CD4-positive, alpha-beta T cell treated with Interferon gamma for 1 hour (primary cell): ENCODE measurements at regions not wholly inside any gene's neighbourhood (a gene's known extent, or its start where the extent isn't known, plus 50 kb on each side); places are given as distances from the start of the nearest gene placed in this dataset.
"Not testable (repeated sequence)": the region's sequence is repeated elsewhere in the genome, so short reads cannot be mapped to it uniquely, and the experiment has no call there.

Experiments
- DNase-seq: peaks from one replicate; pipeline ENCODE4 v3.0.0-alpha.2; 2020

DNA sequence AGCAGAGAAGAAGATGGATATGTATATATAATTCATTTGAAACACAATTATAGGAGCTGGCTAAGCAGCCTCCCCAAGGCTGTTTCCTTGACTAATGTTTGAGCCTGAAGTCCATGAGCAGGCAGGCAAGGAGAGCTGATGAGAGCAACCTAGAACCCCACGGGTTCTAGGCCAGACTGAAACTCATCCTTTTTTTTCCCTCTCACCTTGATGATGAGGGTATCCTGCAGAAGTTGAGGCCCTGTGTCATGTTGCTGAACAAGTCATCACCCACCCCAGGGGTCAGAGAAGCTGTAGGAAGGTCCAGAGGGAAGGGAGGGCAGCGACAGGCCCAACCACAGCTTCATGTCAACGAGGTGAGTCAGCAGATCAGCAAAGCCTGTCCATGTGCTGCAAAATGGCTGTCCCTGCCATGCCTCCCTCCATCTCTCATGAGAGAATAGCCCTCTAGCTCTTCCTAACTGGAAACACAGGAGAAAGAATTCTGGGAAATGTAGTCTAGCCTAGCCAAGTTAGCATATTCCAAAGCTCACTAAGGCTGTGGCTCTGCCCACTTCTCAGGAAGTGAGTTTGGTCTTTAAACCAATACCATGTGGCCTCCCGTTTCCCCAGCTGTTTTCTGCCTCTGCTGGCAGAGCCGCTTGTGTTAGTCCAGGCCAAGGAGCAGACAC lies 91.3 kb upstream of the DTNBP1 start:
- no peak for DNase-seq

DNA sequence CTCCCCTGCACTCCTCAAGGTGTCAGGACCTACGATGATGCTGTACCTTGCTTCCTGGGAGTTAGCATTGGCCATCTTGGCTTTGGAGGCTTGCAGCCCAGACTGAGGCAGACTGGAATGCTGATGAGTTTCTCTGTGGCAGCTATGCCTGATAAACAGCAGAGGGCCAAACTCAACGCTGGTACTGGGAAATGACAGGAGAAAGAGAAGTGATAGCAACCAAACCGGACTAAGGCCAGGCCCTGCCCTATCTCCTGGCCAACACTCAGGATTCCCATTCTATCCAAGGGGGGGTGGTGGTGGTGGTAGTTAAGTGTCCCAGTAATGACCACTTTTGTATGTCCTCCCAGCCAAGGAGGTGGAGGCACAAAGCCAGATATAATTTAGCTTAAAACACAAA lies 90.0 kb upstream of the DTNBP1 start:
- DNase-seq, result no peak

DNA sequence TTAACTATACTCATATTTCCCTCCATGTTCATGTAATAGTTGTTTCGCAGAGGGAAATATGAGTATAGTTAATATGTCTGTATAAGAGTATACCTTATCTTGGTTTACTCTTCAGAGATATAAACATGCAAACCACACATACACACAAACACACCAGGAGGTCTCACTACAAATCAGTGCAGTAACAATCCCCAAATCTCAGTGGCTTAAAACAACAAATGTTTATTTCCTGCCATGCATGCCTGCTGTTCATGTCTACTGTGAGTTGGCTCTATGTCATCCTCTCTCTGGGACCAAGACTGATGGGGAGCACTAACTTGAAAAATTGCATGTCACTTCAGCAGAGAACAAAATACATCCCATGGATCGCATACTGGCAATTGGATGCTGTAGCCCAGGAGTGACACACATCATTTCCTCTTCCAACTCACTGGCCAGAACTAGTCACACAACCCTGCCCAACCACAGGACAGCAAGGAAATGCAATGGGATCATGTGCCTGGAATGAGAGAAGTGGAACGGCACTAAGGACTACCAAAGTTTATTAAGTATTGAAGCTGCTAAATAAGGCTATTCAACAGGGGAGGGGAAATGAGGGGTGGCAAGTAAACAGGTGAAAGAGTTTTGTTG lies 89.0 kb upstream of the DTNBP1 start:
- no peak for DNase-seq

DNA sequence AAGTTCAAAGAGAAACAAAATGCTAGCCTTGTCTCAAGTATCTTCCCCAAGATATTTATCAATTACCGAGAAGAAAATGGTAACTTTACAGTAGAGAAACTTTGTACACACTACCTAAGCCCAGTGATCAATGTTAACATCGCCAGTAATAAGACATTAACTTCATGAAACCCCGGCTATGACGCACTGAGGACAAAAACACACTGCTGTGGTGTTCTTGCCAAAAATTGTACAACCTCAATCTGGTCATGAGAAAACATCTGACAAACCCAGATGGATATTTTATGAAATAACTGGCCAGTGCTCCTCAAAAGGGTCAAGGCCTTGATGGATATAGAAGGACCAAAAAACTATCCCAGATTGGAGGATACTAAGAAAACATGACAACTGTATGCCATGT lies 85.5 kb upstream of the DTNBP1 start:
- no peak for DNase-seq

DNA sequence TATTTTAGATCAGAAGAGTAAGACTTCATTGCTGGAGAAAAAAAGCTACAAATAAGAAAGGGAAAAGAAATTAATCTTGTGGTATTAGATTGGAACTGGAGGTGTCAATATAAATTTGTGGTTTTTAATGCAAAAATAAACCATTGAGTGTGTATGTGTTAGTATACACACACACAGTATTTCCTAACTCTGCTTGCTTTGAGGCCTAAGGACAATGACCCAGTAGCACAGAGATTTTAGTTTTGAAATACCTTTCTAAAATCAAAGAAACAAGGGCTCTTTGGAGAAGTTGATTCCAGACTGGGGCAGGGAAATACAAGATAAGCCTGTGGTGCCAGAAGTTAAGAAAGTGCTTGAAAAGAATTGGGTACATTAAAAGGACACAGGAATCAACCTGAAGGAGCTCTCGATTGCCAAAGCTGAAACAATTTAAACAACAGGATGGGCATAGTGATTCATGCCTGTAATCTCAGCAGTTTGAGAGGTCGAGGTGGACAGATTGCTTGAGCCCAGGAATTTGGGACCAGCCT lies 84.6 kb upstream of the DTNBP1 start:
- no peak for DNase-seq

DNA sequence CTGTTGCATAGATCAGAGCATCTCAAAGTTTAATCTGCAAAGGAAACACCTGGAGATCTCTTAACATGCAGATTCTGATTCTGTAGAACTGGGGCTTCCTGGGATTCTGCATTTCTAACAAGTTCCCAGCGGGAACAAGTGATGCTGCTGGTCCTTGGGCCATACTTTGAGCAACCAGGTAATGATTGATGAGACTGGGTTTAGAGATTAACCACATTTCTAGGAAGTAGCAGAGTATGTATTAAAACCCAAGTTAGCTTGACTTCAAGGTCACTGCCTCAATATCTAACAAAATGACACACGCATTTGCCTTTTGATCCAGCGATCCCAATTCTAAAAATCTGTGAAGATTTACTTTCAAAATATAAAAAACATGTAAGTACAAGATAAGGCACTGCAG lies 83.0 kb upstream of the DTNBP1 start:
- DNase-seq, result no peak

DNA sequence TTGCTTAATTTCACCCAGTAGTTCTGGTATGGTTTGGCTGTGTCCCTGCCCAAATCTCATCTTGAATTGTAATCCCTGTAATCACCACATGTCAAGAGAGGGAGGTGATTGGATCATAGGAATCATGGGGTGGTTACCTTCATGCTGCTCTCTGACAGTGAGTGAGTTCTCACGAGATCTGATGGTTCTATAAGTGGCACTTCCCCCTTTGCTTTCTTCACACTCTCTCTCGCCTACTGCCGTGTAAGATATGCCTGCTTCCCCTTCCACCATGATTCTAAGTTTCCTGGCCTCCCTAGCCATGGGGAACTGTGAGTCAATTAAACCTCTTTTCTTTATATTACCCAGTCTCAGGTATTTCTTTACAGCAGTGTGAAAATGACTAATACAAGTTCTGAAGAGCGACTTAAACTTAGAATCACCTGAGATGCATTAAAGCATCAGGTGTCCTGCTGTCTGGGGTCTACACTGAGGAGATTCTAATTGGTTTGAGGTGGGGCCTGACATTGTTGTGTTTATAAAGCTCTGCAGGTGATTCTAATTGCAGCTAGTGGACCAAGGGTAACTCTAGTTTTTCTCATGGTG lies 82.1 kb upstream of the DTNBP1 start:
- DNase-seq, result no peak

DNA sequence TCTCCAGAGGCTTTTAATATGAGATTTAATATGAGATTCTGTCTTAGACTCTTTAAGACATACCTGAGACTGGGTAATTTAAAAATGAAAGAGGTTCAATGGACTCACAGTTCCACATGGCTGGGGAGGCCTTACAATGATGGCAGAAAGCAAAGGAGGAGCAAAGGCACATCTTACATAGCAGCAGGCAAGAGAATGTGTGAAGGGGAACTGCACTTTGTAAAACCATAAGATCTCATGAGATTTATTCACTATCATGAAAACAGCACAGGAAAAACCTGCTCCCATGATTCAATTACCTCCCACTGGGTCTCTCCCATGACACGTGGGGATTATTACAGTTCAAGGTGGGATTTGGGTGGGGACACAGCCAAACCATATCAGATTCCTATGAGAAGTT lies 79.2 kb upstream of the DTNBP1 start:
- not testable (repeated sequence) for DNase-seq

DNA sequence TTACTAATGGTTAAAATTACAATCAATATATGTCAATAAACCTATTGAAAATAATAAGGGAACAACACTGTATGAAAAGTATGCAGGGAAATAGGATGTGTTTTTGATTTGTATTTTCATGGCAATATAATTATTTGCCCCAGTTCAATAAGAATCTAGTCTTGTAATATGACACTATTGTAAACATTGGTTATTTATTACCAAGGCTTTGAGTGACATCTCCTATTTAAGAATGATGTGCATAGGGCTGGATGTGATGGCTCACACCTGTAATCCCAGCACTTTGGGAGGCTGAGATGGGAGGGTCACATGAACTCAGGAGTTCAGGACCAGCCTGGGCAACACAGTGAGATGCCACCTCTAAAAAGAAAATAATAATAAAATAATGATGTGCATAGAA lies 78.6 kb upstream of the DTNBP1 start:
- no peak for DNase-seq

DNA sequence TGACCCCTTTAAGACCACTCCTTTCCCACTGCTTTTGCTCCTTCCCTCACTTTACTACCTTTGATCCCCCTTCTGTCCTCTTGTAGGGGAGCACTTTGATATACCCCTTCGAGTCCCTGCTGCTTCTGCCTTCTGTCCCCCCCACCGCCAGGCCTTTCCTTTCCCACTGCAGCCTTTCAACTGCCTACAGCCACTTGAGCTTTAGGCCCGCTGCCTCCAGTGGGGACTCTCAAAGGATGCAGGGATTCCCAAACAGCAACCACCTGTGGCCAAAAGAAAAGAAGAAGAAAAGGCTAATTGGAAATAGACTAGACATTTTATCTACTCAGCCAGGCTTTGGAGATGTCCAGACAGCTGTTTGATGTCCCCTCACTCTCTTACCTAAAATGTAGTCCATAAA lies 77.0 kb upstream of the DTNBP1 start:
- DNase-seq, result no peak

DNA sequence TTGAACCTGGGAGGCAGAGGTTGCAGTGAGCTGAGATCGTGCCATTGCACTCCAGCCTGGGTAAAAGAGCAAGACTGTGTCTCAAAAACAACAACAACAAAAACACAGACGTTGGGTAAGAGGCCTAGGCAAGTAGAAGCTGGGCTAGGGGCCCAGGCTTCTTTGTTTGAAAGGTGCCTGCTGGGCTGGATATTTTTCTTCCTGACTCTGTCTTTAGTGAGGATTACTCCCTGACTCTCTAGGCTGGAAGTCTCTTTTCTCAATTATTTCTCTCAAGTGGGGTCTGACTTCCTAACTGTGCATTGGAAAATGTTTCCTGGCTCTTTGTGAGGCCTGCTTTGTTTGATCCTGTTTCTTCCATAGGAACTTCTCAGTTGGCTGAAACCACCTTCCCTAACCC lies 76.5 kb upstream of the DTNBP1 start:
- DNase-seq, result no peak

DNA sequence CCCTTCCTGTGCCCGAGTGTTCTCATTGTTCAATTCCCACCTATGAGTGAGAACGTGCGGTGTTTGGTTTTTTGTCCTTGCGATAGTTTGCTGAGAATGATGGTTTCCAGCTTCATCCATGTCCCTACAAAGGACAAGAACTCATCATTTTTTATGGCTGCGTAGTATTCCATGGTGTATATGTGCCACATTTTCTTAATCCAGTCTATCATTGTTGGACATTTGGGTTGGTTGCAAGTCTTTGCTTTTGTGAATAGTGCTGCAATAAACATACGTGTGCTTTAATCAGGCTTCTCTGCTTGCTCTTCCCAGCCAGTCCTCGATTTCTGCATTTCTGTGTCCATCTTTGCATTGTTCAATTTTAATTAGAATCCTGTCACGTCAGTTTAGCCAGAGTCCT lies 75.4 kb upstream of the DTNBP1 start:
- DNase-seq, result not testable (repeated sequence)

DNA sequence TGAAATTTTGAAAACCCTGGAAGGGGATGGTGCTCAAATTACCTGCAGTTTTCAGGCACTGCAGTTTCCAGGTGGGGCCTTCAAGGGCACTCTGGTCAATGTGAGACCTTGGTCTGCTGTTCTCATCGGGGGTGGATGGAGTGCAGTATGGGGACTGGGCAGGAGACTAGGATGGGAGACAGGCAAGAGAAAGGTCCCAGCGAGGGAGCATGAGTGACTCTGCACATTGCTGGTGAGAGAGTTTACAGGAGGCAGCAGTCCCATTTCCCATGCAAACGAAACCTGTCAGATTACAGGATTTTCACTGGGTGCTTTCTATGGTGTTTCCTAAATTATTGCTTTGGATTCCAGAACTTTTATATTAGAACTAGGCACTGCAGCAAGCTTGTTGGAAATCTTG lies 73.5 kb upstream of the DTNBP1 start:
- DNase-seq, result no peak

DNA sequence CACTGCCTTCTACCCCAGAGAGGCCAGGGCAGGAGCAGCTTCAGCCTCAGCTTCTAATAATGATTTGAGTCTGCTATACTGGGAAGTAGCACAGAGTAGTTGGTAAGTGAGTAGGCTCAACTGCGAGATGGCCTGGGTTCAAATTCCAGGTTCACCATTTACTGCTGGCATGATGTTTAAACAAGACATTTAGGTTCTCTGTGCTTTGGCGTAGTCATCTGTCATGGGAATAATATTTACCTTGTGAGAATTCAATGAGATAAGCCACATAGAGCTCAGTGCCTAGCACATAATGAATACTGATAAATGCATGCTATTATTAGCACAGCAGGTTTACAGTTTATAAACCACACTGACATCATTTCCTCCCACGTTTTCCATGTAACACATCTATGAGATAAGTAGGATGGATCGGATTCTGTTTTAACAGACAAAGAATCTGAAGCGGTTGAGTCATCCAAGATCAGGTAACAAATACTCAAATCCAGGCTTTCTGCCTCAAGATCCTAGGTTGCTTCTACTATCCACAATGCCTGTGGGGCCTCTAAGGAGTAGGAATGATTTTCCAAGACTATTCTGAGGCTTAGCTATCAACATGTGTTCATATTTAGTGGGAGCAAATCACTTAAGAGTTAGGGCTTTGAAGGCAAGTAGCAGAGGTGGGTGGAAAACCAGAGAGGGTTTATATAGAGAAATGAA lies 72.9 kb upstream of the DTNBP1 start:
- no peak for DNase-seq

DNA sequence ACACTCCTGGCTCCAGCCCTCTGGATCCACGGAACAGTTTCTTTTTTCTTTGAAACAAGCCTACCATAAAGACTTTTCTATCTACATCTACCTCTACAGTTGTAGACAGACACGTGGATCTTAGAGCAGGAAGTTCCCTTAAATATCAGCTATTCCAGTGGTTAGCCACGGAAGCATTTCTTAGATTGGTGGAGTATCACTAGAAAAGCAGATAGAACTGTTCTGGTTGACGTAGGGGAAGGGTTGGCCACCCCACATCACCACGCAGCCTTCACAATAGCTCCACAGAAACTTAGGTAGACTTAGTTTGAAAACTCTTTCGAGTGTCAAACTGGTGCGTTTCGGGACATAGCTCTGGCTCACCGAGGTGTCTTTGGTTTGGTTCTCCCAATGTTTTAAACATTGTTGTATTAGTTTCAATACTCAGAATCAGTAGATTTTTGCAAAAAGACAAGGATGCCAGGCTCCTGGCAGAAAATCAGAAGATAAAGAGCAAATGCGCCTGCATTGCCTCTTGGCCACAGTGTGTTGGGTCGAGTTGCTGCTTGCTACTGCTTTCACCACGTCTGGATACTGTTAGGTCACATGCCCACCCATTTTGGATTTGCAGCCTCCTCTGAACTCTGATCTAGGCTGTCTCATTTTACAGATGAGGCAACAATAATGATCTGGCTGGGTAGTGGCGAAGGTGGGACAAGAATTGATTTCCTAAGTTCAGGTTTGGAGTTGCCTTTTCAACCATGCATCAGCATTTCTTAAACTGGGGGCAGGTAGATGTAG lies 71.5 kb upstream of the DTNBP1 start:
- no peak for DNase-seq

DNA sequence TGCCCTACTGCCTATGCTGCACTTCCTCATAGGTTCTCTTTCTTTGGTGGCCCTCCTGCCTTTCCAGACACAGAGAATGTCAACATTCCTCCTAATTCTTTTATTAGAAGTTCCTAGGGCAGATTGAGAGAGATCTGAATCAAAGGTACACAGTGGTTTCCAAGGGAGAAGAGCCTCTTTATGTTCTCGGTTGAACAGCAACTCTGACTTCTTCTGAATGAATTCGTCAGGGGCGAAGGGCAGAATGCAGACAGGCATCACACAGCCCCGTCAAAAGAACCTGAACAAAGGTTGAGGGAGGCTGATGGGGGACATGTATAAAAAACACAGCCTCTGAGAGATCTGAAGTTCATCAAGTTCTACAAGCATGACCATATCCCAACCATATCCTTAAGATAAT lies 68.1 kb upstream of the DTNBP1 start:
- DNase-seq, result no peak

DNA sequence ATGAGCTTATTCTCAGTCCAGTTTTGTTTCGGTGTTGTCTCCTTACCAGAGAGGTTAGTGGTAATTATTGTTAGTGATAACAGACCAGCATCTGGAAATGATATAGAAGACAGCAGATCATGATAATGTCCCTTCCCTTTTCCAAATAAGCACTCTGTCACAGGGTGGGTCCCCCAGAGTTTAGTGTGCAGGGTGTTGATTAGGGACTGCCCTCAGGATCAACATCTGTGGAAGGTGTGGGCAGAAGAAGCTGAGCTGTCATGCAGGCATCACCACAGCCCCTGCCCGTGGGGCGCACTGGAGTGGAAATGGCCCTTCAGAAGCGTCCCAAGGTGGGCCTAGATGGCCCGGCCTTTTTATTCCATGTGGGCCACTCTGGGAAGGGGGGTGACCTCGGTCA lies 67.6 kb upstream of the DTNBP1 start:
- no peak for DNase-seq

DNA sequence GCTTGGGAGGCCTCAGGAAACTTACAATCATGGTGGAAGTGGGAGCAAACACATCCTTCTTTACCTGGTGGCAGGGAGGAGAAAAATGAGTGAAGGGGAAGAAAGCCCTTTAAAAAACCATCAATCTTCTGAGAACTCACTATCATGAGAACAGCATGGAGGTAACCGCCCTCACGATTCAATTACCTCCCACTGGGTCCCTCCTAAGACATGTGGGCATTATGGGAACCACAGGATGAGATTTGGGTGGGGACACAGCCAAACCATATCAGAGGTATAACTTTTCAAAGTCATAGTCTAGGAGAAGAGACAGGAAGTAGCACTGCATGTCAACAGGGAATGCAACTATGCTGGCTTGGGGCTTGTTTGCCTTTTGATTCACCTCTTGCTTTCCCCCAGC lies 59.9 kb upstream of the DTNBP1 start:
- DNase-seq, result no peak

DNA sequence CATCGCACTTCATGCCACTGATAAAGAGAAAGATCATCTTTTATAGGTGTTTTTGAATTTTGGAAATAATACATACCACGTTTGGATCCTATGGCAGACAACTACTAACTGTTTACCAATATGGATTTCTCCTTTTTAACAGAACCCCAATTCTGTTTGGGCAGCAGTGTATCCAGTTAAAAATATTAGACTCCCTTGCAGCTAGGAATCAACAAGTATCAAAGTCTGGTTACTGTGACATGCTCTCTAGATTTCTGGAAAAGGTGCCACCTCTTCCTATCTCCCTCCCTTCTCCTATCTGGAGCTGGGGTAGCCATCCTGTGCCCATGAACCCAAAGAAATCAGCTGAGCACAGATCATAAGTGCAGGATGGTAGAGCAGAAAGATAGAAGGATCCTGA lies 54.1 kb upstream of the DTNBP1 start:
- DNase-seq, result no peak

DNA sequence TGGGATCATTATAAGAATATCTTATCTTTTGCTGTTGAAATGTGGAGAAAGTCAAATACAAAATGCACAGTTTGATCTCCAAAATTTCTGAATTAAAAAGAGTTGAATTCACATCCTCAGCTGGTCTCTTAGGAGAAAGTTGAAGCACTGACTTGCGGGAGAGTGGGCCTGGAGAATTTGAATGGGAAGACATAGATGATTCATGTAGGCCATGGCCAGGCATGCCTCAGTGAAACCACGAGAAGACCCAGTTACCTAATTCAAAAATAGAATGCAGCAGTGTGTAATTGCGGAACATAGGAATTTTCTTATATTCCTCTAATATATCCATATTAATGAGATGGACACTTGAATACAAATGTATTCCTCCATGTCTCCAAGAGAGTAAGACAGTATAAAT lies 53.0 kb upstream of the DTNBP1 start:
- no peak for DNase-seq

DNA sequence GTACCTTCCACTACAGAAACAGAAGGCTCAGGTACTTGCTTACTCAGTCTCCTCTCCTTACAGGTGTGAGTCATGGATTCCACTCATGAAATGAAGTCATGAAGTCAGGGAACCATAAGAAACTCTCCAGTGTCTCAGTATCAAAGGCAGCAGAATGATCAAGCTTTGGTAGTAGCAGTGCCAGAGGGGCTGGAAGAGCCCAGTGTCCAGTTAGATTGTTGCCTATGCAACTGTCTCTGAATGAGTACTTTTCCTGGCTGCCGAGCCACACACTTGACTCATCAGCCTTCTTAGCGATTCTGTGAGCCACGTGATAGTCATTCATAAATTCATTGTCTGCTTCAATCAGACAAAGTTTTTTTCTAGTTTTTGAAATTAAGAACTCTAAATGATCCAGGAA lies 52.2 kb upstream of the DTNBP1 start:
- no peak for DNase-seq

DNA sequence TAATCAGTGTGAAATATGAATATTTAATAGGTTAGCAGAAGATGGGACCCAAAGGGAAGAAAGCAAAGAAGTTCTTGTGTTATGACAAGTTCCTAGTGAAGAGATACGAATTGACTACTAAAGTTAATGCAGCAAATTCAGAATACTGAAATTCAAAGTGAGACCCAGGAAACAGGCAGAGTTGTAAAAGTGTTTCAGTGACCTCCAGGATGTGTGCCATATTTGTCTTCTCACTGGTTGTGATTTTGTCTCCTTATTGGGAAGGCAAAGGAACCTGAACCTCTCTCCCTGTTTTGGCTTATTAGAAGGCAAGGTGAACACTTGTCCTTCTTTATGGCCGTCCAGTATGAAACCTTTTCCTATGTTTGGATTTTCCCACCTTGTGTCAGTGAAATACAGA lies 51.8 kb upstream of the DTNBP1 start:
- no peak for DNase-seq

DNA sequence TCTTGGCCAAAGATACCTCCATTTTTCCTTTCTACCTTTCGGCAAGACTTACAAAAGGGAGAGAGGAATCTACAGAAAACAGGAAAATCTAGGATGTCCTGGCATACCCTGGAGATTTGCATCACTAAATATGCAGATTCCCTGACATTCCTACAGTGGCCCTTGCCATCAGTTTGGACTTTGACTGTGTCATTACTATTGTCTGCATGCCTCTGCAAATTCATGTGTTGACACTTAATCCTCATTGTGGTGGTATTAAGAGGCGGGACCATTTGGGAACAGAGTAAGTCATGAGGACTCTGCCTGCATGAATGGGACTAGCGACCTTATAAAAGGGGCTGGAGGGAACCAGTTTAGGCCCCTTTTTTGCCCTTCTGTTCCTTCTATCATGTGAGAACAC lies 50.5 kb upstream of the DTNBP1 start:
- DNase-seq, result no peak
